ENCODE measurements at regions not wholly inside any gene's neighbourhood (a gene's known extent, or its start where the extent isn't known, plus 50 kb on each side); places are given as distances from the start of the nearest gene placed in this dataset.

DNA sequence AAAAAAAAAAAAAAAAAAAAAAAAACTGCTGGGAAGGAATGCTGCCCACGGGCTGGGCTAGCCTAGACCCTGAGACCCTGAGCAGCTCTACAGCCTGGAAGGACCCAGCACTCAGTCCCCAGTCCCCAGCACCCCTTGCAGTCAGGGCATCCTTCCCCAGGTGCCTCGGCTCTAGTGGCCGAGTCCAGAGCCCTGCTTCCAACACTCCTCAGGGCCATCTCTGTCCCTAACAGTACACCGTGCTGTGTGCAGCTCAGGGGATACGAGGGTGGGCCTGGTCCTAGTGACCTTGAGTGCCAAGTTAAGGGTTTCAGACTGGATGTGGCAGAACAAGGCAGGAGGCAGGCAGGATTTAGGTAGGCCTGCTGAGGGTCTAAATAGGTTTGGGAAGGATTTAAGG, 50.2 kb upstream of the LRP8 start:
- H3K27ac ChIP-seq, result no peak overlapping the region
- TF ChIP-seq, protein P1, sequence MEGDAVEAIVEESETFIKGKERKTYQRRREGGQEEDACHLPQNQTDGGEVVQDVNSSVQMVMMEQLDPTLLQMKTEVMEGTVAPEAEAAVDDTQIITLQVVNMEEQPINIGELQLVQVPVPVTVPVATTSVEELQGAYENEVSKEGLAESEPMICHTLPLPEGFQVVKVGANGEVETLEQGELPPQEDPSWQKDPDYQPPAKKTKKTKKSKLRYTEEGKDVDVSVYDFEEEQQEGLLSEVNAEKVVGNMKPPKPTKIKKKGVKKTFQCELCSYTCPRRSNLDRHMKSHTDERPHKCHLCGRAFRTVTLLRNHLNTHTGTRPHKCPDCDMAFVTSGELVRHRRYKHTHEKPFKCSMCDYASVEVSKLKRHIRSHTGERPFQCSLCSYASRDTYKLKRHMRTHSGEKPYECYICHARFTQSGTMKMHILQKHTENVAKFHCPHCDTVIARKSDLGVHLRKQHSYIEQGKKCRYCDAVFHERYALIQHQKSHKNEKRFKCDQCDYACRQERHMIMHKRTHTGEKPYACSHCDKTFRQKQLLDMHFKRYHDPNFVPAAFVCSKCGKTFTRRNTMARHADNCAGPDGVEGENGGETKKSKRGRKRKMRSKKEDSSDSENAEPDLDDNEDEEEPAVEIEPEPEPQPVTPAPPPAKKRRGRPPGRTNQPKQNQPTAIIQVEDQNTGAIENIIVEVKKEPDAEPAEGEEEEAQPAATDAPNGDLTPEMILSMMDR (conservative IDR thresholded peaks at IDR 0.05), result no peak

DNA sequence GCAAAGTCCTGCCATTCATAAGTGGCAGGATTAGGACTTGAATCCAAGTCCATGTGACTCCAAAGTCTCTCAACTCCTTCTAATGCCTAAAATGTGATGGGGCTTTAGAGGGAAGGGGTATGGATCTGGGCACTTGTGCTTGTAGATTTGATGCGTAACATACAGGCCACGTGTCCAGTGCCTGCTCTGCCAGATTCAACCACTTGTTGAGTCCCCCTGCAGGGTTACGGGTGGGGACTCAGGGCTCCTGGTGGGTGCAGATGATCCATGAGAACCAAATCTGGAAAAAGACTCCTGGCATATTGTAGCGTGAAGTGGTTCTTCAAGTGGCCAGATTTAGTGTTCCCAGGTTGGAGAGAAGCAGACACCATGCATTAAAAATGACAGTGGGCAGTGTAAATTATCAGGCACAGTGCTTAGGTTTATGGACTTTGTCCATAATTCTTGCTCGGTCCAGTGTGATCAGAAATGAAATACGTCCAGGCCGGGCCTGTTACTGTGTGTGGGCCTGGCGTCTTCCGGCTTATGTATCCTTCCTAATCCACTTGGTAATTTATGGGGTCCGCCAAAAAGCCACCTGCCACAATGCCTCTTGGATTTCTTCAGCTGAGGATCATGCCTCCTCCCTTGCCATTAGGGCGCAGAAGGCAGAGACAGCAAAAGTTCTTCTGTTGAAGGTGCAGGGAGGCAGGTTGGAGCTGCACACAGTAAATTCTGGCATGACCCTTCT, 51.2 kb upstream of the LRP8 start:
- TF ChIP-seq, protein P1 (conservative IDR thresholded peaks at IDR 0.05), result no peak
- H3K27ac ChIP-seq, result no peak overlapping the region

DNA sequence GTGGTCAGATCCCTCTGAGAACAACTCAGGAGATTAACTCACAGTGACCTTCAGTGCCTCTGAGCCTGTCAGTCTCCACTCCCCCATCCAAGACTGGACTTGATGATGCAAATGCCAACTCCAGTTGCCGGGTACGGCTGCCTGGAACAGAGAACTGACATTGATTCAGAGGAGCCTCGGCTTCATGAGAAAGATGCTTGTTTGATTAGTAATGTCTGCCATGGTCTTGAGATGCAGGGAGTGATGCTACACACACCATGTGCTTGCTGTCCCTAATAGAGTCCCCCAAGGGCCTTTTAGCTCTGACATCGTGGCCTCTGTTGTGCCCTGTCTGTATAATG, 51.8 kb upstream of the LRP8 start:
- TF ChIP-seq, protein P1 (conservative IDR thresholded peaks at IDR 0.05), result no peak
- H3K27ac ChIP-seq, result no peak overlapping the region

DNA sequence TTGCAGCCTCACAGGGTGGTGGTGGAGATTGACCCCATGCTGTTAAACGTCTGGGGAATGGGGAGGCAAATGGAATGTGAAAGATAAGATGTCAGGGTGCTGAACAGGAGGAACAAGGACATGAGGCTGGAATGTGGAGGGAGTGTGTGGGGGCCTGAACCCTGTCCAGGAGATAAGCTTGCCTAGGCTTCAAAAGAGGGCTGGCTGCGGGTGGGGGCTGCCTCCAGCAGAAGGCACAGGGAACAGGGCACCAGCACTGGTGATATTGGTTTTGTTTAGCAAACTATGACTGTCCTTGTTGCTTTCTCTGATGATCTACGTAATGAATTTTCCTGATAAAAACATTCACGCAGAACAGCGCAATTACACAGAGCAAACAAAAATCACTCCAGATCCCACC, 52.4 kb upstream of the LRP8 start:
- H3K27ac ChIP-seq, result no peak overlapping the region
- TF ChIP-seq, protein P1 (conservative IDR thresholded peaks at IDR 0.05), result no peak

DNA sequence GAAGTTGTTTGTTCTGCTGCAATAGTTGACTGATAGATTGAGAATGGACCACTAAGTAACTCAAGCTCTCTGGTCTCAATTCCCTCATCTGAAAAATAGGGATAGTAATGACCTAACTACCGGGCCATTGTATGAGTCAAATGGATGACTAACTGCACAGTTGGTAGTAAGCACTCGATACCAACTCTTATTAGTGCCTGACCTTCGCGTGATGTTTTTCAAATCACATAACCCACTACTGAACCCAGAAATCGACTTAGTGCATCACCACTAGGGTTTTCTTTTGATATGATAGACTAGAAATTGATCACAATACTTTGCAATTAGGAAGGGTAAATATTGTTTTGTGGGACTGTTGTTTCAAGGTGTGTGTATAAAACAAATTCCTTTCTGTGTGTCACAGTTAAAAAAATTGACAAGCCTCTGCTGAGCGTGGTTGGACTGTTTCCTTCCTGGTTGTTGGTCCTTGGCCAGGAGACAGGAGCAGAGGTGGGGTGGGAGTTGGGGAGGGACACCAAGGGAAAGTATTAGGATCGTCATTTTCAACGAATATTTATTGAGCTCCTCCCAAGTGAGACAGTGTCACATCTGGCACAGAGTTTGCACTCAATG, 54.0 kb upstream of the LRP8 start:
- no peak overlapping the region for H3K27ac ChIP-seq
- TF ChIP-seq, protein P1 (conservative IDR thresholded peaks at IDR 0.05), result no peak

DNA sequence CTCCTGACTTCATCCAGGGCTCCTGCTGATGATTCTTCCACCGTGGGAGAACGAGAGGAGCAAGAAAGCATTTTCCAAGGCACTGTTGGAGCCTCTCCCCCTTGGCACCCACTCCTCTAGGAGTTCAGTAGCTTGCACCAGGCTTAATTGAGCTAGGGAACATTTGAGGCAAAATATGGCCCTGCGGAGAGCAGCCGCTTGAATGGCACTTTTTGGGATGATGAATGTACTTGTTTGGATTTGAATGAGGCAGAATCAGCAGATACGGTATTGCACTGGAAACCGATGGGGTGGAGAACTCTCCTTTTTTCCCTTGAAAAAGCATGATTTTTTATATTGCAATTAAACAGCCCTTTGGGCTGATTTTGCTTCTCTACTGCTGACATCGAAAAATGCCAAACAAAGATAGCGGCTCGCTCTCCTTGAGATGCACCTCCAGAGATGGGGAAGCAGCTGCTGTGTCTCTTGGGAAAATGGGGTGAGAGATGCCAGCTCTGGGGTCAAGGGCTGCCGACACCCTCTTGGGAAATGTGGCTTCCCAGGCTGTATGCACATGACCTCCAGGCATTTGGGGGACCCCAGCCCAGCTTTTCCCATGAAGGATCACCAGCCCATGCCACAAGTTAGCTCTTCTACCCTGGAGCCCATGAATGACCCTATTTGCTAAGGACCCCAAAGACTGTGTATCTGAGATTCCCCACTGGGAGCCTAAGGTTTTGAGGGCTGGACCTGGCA, 55.4 kb upstream of the LRP8 start:
- H3K27ac ChIP-seq, result no peak overlapping the region
- TF ChIP-seq, protein P1 (conservative IDR thresholded peaks at IDR 0.05), result no peak

DNA sequence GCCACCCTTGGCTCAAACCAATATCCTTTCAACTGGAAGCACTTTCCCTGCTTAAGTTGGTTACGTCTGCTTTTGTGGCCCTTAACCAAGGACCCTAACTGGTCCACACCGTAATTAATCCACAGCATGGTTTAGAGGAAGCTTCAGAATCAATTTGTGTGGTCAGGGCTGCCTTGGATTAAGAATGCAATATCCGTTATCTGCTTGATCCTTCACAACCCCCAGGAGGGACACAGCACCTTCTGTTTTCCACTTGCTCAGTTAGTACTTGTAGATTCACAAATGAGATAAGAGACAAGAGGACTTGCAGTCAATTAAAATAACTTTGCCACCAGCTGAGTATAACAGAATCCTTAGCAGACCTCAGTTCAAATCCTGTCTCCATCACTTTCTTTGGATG, 56.9 kb upstream of the LRP8 start:
- TF ChIP-seq, protein P1 (conservative IDR thresholded peaks at IDR 0.05), result no peak

More for the DNA sequence above, 56.9 kb upstream of the LRP8 start:
- no peak overlapping the region for H3K27ac ChIP-seq

Measured in VCaP (cell line).